ENCODE measurements at regions not wholly inside any gene's neighbourhood (a gene's known extent, or its start where the extent isn't known, plus 50 kb on each side); places are given as distances from the start of the nearest gene placed in this dataset.

- no peak for DNase-seq (ENCODE audit: low read depth)
These were observed 331.5 kb upstream of the MAP3K7 start for GRCh38 chr6:90918361-90918760.

GRCh38 chr6:90917376-90917775, 330.5 kb upstream of the MAP3K7 start:
- peak; percentile 50 for DNase-seq (ENCODE audit: low read depth)

- DNase-seq (ENCODE audit: low read depth), result no peak
These were observed 330.1 kb upstream of the MAP3K7 start for GRCh38 chr6:90916968-90917367.

- DNase-seq (ENCODE audit: low read depth), result no peak
These were observed 328.5 kb upstream of the MAP3K7 start for GRCh38 chr6:90915224-90915915.

GRCh38 chr6:90914312-90914711, 327.4 kb upstream of the MAP3K7 start:
- DNase-seq (ENCODE audit: low read depth), result no peak

DNA sequence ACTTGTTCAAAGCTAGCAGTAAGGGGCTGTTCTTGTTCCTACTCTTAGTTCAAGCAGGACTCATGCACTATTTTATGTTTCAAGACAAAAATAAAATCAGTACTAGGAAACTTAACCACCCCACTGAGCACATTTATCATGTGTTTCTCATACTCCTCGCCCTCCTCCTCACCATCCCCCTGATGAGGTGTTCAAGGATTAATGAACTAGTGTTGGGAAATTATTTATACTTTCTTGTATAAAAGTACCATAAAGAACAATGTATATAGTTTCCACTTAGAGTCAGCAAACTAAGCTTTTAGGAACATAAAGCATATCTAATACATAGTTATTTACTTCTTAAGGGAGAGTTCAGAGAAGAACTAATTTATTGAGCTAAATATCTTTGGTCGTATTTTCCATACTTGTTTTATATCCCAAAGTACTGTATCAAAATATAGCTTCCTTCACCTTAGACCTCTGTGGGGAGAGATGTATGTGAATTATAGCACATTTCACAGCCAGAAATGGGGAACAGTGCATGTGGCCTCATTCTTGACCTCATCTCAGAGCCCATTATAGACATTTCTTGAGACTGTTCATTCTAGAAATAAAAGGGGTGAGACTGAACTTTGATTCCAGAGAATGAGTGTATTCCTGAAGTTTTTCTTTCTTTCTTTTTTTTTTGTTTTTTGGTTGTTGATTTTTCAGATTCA, 326.5 kb upstream of the MAP3K7 start:
- DNase-seq (ENCODE audit: low read depth), result no peak

GRCh38 chr6:90911642-90912041, 324.8 kb upstream of the MAP3K7 start:
- DNase-seq (ENCODE audit: low read depth), result no peak

DNA sequence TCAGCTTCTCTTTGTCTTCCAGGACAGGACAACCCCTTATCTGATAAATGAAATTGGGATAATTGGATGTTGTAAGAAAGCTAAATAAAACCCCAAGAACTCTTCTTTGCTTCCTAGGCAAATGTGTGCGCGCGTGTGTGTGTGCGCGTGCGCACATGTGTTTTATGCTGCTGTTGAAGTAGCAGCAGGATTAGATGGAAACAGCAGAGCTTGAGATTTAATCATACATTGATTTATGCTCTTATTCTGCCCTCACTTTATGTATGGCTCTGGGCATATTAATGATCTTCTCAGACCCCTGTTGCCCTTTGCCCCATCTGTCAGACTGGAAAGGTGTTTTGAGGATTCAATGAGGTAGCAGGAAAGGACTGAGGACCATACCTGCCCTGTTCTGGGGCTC, 324.0 kb upstream of the MAP3K7 start:
- no peak for DNase-seq (ENCODE audit: low read depth)

- no peak for DNase-seq (ENCODE audit: low read depth)
These were observed 321.2 kb upstream of the MAP3K7 start for GRCh38 chr6:90907931-90908655.

DNA sequence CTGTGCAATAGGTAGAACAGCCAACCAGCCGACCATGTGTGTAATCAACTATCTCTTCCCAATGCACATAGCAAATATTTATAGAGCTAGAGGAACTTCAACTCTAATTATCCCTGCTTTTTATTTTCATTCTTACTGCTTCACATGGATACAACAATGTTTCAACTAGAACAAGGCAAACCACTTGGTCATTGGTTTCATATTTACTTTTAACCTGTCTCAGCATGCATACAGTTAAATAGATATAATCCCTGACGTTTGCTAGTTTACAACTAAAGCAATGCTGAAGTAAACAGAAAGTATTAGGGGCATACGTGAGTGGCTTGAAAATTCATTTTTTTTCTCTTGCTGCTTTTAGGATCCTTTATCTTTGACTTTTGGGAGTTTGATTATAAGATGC, 318.5 kb upstream of the MAP3K7 start:
- DNase-seq (ENCODE audit: low read depth), result no peak

GRCh38 chr6:90900034-90900433, 313.2 kb upstream of the MAP3K7 start:
- no peak for DNase-seq (ENCODE audit: low read depth)

DNA sequence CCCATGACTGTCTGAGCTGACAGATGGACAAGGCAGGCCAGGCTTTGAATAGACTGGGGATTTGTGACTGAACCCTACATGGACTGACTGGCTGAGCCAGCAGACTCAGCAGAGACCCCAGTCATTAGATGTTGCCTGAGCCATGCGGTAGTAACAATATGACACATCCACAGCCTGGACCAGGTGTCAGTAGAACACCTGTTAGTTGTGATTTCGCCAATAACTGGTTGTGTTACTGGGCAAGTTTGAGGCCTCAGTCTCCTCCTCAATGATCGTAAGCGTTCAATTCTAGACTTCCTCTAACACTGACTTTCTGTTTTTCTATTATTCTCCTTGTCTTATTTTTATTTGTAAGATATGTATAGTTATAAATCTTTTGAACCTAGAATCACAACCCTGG, 311.9 kb upstream of the MAP3K7 start:
- no peak for DNase-seq (ENCODE audit: low read depth)

GRCh38 chr6:90896075-90896547, 309.2 kb upstream of the MAP3K7 start:
- peak; percentile 13 for DNase-seq (ENCODE audit: low read depth)

GRCh38 chr6:90895299-90896074, 308.6 kb upstream of the MAP3K7 start:
- no peak for DNase-seq (ENCODE audit: low read depth)

- no peak for DNase-seq (ENCODE audit: low read depth)
These were observed 307.6 kb upstream of the MAP3K7 start for GRCh38 chr6:90894285-90895130.

DNA sequence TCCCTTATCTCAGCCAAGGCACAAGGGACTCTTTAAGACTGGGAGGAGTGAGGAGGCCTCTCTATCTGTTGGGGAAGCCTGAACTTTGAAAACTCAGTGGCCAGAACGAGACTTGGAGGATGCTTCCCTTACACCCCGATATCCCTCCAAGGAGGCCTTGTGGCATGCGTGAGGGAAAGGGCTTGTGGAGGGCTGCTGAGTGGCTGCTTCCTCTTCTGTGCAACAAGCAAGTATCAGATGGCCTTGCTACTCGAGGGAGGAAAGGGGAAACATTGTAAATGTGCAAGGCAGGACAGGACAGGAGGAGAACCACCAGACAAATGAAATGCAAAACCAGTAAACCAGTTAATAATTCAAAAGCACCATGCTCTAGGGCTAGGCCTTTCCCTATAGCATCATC, 306.5 kb upstream of the MAP3K7 start:
- DNase-seq (ENCODE audit: low read depth), result no peak

DNA sequence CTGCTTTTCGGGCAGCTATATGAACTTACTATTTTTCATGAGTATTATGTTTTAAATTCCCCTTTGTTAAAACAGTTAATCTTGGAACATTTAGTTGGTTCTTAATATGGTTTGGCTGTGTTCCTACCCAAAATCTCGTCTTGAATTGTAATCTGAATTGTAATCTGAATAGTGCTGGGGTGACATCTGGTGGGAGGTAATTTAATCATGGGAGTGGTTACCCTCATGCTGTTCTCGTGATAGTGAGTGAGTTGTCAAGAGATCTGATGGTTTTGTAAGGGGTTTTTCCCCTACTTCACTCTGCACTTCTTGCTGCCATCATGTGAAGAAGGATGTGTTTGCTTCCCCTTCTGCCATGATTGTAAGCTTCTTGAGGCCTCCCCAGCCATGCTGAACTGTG, 305.4 kb upstream of the MAP3K7 start:
- DNase-seq (ENCODE audit: low read depth), result no peak

DNA sequence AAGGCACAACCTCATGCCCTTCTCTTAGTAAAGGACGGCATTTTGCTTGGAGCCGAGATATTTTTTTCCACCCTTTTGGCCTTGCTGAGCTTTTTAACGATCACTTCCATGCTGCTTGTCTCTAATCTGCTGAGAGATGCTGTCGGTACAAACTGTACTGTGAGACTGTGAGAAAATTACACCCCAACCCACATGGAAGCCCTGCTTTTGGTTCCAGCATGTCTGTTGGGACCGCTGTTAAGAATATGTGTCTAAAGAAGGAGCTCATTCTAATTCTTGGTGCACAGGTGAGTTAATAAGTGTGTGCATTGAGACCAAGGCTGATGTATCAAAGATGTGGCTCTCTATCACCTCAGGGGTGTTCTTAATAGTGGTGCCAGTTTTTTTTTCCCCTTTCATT, 304.5 kb upstream of the MAP3K7 start:
- no peak for DNase-seq (ENCODE audit: low read depth)

DNA sequence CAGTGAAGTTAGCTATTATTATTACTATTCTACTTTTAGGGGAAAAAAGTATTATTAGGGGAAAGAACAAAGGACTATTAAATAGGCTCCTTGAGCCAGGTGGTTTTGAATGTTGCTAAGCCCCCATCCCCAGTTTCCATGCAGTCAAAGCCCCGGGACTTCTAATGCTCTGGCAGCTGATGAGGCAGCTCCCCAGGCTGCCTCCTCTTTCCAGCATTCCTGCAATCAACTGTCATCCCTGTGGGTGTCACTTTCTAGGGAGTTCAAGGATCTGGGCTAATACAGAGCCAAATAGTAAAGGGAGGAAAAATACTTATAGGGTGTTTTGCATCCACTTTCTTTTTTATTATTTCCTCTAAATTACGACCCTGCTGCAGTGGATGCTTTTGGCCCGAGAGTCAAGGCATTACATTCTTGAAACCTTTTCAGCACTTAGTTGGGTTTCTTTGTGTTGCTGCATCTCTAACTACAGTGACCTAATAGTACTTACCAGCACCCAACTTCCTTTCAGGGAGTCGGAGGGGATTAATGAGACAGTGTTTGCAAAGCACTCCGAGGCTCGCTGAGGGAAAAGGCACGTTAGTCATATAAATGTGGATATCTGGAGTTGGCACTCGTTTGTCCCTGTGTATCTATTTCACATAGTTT, 303.9 kb upstream of the MAP3K7 start:
- DNase-seq (ENCODE audit: low read depth), result no peak

GRCh38 chr6:90887764-90888163, 300.9 kb upstream of the MAP3K7 start:
- DNase-seq (ENCODE audit: low read depth), result no peak

- DNase-seq (ENCODE audit: low read depth), result no peak
These were observed 298.8 kb upstream of the MAP3K7 start for GRCh38 chr6:90885611-90886056.

Data from renal cortical epithelial cell (primary cell).